GM13977 (cell line): ENCODE measurements at regions not wholly inside any gene's neighbourhood (a gene's known extent, or its start where the extent isn't known, plus 50 kb on each side); places are given as distances from the start of the nearest gene placed in this dataset.

Experiments used
- DNase-seq: peaks from one replicate; pipeline ENCODE4 v3.0.0; 2012; ENCODE audit warnings: low spot score
- CTCF ChIP-seq: IDR thresholded peaks from 2 replicates; pipeline ENCODE4 v1.5.1; 2012; ENCODE audit warnings: mild to moderate bottlenecking, control low read depth; ENCODE audit not compliant: insufficient read depth; ENCODE audit errors: extremely low read depth, missing control alignments
- in situ Hi-C: fragments of 300-500 bp; cut with MboI; formaldehyde crosslinking; loops from one replicate; pipeline ENCODE4 v1.12.0; 2022; ENCODE audit warnings: low sequenced_read_pairs, low pct_unique_long_range_greater_than_20kb, mixed read lengths, inconsistent platforms; ENCODE audit not compliant: unreplicated experiment

- TF ChIP-seq CTCF = no peak
- no peak for DNase-seq
- in situ Hi-C loops = no loop called here
These were observed 394.9 kb upstream of the EPHA3 start for GRCh38 chr3:88712552-88712951.

GRCh38 chr3:88713233-88713691, 394.2 kb upstream of the EPHA3 start:
- DNase-seq = no peak
- TF ChIP-seq CTCF = no peak
- in situ Hi-C loops = no loop called here

GRCh38 chr3:88725440-88726165, 381.8 kb upstream of the EPHA3 start:
- in situ Hi-C loops = no loop called here
- DNase-seq = no peak
- no peak for TF ChIP-seq CTCF

- DNase-seq = no peak
- in situ Hi-C loops = no loop called here
These were observed 375.2 kb upstream of the EPHA3 start for GRCh38 chr3:88732186-88732585.

GRCh38 chr3:88742106-88742505, 365.3 kb upstream of the EPHA3 start:
- no peak for TF ChIP-seq CTCF
- DNase-seq = no peak
- in situ Hi-C loops = no loop called here

More at GRCh38 chr3:88732186-88732585, 375.2 kb upstream of the EPHA3 start:
- no peak for TF ChIP-seq CTCF

GRCh38 chr3:88742674-88743507, 364.5 kb upstream of the EPHA3 start:
- no peak for TF ChIP-seq CTCF
- no peak for DNase-seq
- in situ Hi-C loops = no loop called here
